ENCODE measurements at regions not wholly inside any gene's neighbourhood (a gene's known extent, or its start where the extent isn't known, plus 50 kb on each side); places are given as distances from the start of the nearest gene placed in this dataset.

DNA sequence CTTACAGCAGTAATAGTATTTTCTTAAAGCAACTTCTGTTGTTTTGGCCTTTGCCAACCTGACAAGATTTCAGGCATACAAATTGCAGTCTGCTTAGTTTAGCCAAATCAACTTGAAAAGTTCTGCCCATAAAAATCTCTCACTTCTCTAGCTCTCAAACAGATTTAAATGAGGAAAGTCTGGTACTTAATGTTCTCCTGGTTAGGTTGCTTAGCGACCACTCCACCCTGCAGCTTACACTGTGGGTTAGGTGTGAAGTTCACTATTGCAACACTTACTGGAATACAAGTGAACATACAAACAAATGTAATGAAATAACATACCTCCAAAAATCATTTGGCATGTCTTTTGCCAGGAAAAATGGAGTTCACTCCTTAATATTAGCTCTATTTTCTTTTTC is 178.7 kb upstream of the PCDH9 start:
- TF ChIP-seq, protein P1, sequence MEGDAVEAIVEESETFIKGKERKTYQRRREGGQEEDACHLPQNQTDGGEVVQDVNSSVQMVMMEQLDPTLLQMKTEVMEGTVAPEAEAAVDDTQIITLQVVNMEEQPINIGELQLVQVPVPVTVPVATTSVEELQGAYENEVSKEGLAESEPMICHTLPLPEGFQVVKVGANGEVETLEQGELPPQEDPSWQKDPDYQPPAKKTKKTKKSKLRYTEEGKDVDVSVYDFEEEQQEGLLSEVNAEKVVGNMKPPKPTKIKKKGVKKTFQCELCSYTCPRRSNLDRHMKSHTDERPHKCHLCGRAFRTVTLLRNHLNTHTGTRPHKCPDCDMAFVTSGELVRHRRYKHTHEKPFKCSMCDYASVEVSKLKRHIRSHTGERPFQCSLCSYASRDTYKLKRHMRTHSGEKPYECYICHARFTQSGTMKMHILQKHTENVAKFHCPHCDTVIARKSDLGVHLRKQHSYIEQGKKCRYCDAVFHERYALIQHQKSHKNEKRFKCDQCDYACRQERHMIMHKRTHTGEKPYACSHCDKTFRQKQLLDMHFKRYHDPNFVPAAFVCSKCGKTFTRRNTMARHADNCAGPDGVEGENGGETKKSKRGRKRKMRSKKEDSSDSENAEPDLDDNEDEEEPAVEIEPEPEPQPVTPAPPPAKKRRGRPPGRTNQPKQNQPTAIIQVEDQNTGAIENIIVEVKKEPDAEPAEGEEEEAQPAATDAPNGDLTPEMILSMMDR (IDR thresholded peaks at IDR 0.05; ENCODE audit: insufficient read depth, low read depth, low read length), result no peak
- TF ChIP-seq EZH2 (IDR thresholded peaks at IDR 0.05; ENCODE audit: insufficient read depth, low read length), result no peak
